Astrocyte (in vitro differentiated cells and primary cell): ENCODE measurements at regions not wholly inside any gene's neighbourhood (a gene's known extent, or its start where the extent isn't known, plus 50 kb on each side); places are given as distances from the start of the nearest gene placed in this dataset.

Source experiments
- CTCF ChIP-seq: IDR thresholded peaks from 2 replicates; pipeline ENCODE4 v1.5.1; 2011; ENCODE audit warnings: low read depth, mild to moderate bottlenecking, inconsistent platforms, low read length, moderate library complexity; ENCODE audit not compliant: insufficient read depth
- EZH2 ChIP-seq: IDR thresholded peaks from 2 replicates; pipeline ENCODE4 v1.6.1; 2012; ENCODE audit warnings: mild to moderate bottlenecking, low read length, inconsistent platforms; ENCODE audit not compliant: insufficient read depth

GRCh38 chr6:17017416-17017815 lies 84.4 kb upstream of the STMND1 start:
- TF ChIP-seq CTCF: no peak
- no peak for TF ChIP-seq EZH2
